Superior temporal gyrus (tissue), 1 donor: ENCODE measurements at regions not wholly inside any gene's neighbourhood (a gene's known extent, or its start where the extent isn't known, plus 50 kb on each side); places are given as distances from the start of the nearest gene placed in this dataset.
"Not testable (repeated sequence)": the region's sequence is repeated elsewhere in the genome, so short reads cannot be mapped to it uniquely, and the experiment has no call there.

Experiments used
- DNase-seq: peaks from one replicate; pipeline ENCODE4 v3.0.0-alpha.2; 2016; ENCODE audit errors: extremely low spot score

DNA sequence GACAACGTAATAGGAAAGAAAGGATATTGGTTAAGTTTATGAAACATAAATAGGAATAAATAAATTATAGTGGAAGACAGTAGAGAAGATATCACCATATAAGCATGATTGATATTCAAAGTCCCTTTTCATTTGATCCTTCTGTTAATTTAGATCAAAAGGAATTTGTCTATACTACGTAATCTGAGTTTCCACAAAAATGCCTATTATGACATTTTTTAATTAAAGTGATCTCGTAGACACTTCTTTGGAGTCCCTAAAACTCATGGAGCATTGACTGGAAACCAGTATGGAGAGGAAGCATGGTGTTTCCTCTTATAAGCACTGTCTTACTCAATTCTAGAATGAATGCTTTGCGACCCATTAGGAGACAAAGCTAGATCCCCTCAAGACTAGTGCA, 411.4 kb upstream of the SPHKAP start:
- no peak for DNase-seq

DNA sequence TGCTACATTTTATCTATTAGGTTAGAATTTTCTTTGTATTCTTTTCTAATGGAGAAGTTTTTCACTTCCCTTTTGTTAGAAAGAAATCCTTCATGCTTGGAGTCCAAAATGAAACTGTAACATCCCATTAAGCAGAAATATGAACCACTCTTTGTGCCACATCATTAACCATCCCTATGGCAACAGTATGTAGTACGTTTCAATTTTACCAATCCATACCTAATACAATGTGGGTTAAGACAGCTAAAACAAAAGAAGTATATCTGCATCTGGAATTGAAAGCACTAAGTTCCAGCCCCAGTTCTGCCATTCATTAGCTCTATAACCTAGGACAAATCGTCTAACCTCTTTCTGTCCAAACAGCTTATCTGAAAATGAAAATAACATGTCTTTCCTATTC, 409.2 kb upstream of the SPHKAP start:
- no peak for DNase-seq

DNA sequence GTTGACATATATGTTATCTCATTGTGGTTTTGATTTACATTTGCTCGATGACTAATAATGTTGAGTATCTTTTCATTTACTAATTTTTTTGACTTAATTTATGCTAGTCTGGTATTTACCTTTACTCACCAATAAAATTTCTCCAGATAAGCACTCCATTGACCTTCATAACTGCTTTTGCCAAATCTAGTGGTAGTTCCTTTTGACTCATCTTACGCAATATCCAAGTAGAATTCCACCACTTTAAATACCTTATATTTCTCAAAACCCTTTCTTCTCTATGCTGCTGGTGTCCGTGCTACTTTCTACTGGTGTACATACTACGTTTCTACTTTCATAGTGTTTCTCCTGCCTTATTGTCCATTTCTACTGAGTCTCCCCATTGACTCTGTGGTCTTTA, 407.6 kb upstream of the SPHKAP start:
- DNase-seq, result no peak

DNA sequence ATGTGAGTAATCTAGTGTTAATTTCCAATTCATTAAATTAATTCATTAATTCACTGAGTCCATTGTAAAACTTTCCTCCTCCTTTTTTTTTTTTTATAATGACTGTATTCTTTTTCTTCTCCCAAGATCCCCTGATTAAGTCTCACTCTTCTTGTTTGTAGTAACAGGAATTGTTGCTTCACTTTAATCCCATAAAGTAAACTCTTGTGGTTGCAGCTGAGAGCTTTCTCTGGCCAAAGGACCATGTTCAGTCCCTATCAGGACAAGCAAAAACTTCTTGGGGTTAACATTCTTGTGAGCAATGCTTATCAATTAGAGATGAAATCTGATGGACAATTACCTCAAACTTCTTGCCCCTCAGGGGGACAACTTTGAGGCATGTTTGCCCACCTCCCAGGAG, 400.2 kb upstream of the SPHKAP start:
- no peak for DNase-seq

DNA sequence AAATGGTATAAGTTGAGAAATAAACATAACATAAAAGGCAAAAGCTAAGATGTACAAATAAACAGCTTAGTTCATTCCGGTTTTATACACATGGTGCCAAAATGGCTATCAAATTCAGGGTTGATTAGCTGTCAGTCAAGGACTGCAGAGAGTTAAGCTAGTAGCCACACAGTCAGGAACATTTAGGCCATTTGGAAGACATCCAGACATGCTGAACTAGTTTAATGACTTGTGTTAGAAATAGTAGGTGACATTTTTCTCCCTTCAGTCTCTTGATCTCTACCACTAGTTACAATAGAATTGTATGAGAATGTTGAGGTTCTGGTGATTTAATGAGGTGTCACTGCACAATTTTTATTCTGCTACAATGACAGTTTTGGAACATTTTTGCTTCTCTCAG, 394.4 kb upstream of the SPHKAP start:
- no peak for DNase-seq

DNA sequence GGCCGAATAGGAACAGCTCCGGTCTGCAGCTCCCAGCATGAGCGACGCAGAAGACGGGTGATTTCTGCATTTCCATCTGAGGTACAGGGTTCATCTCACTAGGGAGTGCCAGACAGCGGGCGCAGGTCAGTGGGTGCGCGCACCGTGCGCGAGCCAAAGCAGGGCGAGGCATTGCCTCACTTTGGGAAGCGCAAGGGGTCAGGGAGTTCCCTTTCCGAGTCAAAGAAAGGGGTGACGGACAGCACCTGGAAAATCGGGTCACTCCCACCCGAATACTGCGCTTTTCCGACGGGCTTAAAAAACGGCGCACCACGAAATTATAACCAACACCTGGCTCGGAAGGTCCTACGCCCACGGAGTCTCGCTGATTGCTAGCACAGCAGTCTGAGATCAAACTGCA, 386.8 kb upstream of the SPHKAP start:
- DNase-seq, result not testable (repeated sequence)

DNA sequence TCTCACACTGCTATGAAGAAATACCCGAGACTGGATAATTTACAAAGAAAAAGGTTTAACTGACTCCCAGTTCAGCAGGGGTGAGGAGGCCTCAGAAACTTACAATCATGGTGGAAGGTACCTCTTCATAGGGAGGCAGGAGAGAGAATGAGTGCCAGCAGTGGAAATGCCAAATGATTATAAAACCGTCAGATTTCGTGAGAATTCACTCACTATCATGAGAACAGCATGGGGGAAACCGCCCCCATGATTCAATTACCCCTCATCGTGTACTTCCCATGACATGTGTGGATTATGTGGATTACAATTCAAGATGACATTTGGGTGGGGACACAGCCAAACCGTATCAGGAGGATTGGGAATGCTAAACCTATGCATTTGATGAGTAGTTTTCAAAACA, 380.3 kb upstream of the SPHKAP start:
- no peak for DNase-seq

DNA sequence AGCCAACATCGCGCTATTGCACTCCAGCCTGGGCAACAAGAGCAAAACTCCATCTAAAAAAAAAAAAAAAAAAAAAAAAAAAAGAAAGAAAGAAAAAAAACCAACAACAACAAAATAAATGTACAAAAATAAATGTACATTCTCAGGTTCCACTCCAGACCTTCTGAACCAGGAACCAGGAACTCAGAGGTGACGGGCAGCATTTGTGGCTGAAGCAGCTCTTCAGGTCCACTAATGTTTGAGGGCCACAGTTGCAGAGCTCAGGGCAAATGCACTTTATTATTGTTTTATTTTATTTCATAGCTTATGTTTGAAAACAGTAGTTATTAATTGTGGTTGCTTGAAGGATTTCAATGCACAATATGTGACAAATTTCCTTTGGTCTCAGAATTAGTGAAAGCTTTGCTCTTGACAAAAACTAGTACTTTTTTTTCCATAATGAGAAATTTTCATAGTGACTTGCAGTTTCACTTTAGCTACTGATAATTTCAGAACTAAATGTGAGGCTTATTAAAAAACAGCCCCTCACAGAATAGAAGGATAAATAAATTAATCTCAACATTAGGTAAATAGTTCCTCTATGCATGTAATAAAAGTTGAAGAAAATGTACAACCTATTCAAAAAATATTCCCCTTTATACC, 378.4 kb upstream of the SPHKAP start:
- DNase-seq, result no peak

DNA sequence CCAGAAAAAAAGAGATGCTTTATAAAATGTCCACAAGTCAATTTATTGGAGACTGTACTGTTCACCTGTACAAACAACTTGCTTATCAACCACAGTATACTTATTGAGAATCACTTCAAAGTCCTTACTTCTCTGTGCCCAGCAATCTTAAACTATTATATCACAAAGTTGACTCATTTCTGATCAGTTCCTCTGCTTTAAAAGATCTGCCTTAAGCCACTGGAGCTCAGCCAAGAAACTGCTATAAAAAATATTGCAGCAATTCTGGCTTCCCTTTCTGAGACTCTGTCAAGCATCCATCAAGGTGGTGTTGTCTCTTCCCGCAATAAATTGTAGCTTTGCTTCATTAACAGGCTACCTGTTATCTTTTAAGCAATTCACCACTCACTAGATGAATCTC, 375.2 kb upstream of the SPHKAP start:
- no peak for DNase-seq

DNA sequence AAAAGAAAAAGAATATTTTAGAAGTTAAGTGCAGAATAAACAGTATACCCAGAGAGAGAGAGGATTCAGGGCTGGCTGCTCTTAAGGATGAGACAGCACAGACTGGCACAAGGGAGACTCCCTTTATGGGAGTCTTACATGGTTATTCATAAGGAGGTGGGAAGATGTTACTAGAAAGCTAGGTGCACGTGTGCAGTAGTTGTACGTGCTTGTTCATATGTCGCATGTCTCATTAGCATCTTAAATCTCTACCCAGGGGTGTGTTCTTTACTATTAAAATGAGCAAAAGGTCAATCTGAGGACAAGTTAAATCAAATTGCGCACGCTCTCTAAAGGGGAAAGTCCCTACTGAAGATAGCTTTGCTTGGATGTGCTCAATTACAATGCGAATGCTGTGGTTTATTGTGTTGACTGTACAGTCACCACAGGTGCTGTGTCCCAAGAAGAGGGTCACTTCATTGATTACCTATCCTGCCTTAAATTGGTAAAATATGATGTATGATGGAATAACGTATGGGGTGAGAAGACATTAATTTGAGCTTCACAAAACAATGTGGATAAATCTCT, 368.0 kb upstream of the SPHKAP start:
- DNase-seq, result no peak

DNA sequence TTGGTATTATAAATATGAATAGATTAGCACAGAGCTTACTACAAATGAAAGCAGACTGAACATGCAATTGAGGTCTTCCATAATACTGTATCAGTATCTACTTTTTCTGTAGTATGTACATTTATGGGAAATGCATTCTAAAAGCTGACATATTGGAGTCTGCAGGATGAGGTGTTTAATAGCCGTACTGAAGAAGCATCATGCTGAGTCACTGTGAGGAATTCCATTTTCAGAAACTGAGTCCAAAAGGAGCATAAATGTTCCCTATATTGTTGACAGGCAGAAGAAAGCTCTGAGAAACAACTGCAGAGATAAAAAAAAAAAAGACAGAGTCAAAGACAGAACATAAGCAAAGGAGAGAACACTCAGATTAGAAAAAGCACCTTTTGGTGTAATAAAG, 366.7 kb upstream of the SPHKAP start:
- no peak for DNase-seq

DNA sequence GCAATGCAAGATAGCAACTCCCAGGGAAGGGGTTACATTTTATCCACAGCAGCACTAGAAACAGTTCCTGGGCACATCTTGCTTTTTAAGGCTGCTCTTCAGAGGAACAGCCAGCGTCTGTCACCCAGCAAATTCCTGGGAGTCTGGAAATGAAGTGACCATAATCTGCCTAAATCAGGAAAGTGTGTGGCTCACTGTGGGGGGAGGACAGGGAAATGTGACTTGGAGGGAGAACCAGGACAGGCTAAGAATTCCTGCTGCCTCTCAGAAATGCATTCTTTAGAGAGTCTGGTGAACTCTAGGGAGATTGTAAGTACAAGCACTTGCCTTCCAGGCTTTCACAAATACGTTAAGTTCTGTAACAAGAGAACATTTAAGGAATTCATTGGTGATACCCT, 364.3 kb upstream of the SPHKAP start:
- DNase-seq, result no peak

DNA sequence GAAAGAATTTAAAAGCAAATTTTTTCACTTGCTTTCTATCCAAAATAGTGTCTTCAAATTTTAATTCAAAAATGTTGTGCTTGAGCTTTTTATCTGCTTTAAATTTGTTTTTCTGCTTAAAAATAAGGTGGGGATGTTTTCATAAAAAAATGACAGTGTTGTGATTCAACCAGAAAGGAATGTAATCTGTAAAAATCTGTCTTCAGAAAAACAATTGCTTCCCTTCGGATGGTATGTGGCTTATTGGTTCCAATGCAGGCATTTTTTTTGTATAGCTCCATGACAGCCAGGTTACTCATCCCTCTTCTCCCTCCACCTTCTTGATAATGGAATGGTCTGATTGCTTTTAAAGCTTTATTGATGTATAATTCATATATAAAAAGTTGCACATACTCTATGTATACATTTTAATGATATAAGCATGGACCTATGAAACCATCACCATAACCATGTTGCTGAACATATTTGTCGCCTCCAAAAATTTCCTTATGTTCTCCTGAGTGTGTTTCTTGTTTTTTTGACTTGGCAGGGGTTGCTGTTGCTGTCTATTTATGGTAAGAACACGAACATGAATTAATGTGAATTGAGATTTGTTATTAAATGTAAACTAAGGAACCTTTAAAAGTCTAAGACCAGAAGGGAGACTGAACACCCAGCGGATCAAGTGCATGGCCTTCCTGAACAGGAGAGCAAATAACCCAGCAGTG, 363.7 kb upstream of the SPHKAP start:
- DNase-seq, result no peak

DNA sequence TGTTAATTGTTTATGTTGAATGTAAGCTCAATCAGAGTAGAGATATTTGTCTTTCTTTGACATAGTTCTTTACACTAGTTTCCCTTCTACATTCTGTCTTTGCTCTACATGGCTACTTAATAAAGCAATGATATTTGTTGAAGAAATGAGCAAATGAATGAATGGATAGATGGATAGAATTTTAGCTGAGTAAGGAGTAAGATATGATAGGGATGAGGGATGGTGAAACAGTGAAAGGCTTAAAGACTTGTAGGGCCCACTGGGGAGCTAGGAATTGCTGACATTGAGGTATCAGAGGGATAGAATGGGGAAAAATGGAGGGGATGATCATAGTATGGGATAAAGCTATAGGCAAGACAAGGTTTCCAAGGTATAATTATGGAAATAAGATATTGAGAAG, 361.6 kb upstream of the SPHKAP start:
- no peak for DNase-seq

DNA sequence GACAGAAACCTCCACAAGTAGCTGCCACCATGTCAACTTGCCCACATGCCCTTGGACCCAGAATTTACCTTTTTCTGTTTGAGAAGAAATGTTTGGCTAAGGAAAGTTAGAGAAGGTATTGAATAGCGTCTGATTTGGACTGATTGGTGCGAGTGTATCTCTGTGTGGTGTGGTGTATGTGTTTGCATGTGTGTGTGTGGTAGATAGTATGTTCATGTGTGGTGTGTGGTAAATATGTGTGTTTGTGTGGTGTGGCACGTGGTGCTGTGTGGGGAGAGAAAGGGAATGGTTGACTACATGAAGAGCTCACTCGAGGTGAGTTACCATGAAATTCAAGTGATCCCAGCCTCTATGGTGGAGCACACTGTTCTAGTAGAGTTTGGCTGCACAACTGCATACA, 360.8 kb upstream of the SPHKAP start:
- DNase-seq, result no peak

DNA sequence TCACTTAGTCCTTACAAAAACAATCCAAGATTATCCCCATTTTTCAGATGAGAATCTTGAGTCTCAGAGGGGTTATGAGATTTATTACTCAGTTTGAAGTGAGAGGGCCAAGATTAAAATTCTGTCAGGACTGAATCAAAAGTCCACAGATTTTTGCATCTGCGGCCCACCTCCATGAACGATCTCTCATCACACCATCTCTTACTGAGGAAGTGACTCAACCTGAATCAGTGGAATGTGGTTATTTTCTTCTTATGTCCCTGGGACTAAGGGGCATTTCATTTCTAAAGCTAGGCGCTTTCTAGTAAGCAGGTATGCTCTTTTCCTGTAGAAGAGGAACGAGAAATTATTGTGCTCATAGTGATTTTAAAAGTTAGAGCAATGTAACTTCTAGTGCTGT, 360.3 kb upstream of the SPHKAP start:
- DNase-seq, result no peak

DNA sequence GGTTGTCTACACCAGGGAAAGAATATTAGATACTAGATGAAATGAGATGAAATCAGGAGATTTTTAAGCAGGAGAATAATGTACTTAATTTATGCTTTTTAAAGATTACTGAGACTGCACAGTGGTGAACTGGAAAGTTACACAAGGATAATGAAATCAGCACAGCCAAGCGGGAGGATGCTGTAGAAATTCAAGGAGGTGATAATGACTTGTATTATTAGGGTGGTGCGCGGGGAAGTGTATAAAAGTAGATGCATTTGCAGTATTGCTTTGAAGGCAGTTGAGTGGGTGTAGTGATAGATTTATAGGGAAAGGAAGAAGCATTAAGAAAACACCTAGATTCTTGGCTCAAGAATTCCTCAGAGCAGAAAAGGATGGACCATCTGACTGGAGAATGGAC, 359.5 kb upstream of the SPHKAP start:
- DNase-seq, result no peak

DNA sequence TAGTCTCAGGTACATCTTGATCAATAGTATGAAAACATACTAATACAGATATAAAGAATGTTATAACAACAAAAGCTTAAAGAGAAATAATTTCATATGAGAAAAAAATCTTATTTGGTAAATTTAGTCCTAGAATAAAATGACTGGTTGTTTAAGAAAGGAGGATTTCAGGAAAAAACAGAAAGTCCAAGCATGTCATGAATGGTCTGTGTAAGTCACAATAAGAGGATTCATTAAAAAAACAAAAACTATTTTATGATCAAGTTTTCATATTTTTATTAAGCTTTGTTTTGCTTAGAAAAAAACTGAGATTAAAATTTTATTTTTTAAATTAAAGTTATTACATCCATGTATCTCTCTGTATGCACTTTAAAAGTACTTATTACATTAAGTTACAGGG, 353.9 kb upstream of the SPHKAP start:
- DNase-seq, result no peak

DNA sequence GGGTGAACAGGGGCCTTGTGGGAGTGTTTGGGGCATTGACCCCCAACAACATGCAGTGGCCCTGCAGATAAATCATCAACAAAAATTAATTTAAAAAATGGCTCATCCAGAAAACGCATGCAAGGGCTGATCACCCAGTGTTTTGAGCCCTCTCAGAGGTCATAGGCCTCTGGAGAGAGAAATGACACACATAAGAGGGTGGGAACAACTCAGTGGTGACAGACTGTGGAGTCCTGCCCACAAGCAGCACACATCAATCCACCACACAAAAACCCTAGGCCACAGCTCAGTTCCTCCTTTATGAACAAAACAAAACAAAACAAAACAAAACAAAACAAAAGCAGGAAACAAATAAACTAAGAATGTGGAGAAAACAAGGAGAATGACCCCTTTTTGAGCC, 351.7 kb upstream of the SPHKAP start:
- DNase-seq, result no peak

DNA sequence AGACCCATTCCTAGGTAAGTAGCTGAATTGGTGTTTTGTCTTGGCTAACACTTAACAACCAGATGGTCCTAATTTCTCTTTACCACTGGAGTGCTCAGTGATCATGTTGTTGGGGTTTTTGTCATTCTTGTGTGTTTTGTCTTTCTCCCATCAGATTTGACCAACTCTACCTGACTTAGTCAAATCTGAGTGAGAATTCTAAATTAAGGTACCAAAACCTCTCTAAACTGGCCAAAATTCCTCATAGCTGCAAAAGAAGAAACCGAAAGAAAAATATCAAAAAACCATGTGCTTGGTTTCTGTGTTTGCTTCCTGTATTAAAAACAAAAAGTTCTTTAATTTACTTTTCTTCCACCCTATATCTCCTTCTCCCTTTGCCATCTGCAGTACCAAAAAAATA, 350.7 kb upstream of the SPHKAP start:
- no peak for DNase-seq

DNA sequence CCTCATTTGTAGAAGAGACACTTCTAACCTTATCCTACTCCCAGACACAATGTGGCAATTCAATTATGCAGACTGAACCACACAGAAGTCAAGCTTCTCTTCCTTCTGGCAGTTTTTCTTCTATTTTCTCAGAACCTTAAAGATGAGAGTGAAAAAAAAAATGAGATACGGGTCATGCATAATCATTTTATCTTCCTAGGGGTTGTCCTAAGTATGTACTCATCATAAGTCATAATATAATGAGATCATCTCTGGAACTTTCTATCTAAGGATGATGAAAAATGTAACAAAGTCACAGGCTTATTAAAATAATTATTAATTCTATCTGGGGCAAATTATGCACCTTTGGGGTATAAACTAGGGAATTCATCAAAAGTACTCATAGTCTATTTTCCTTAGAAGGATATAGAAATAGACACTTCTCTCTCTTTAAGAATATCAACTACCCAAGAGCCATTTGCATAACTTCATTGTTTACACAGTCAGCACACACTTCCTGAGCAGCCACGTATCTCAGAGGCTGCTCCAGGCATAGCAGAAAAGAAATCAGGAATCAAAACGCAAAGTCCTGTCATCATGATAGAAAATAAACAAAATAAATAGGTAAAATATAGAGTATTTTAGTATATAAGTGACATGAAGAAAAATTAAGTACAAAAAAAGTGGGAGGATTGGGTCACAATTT, 345.9 kb upstream of the SPHKAP start:
- no peak for DNase-seq

DNA sequence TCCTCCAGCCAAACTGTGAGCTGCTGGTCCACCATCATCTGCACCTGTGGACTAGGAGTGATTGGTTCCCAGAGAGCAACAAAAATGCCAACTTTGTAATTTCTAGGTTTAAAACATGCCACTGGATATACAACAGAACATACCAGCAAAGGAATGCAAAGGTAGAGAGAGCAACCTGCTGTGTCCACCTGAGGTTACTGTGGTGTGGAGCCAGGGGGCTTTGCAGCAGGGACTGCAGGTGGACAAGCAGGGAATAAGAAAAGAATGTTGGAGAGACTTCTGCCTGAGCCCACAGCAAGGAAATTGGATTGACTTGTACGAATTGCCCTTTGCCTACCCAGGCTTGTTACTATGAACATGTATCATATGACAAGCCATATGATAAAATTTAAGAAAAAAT, 345.2 kb upstream of the SPHKAP start:
- no peak for DNase-seq

DNA sequence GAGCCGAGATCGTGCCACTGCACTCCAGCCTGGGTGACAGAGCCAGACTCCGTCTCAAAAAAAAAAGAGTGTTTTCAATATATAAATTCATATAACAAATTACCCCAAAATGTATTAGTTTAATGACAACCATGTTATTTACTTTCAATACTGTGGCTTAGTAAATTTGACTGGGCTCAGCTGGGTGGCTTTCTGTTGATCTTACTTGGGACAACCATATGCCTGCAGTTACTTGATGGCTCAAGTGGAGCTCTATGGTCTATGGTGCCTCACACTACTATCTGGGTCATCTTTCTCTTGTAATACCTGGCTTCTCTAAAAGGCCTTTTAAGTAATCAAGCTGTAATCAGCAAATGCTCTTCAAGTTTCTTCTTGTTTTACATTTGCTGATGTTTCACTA, 341.5 kb upstream of the SPHKAP start:
- no peak for DNase-seq
